IPS-15b (cell line): ENCODE measurements at regions not wholly inside any gene's neighbourhood (a gene's known extent, or its start where the extent isn't known, plus 50 kb on each side); places are given as distances from the start of the nearest gene placed in this dataset.

ENCODE experiments used
- H3K27me3 ChIP-seq: one replicate; pipeline ENCODE4 v1.6.1; 2013; ENCODE audit warnings: low read length; ENCODE audit not compliant: control insufficient read depth, insufficient read depth
- H3K36me3 ChIP-seq: one replicate; pipeline ENCODE4 v1.6.1; 2013; ENCODE audit warnings: low read length; ENCODE audit not compliant: control insufficient read depth, insufficient read depth
- H3K4me1 ChIP-seq: one replicate; pipeline ENCODE4 v1.6.1; 2013; ENCODE audit warnings: mild to moderate bottlenecking, low read length; ENCODE audit not compliant: control insufficient read depth, insufficient read depth
- H3K4me3 ChIP-seq: one replicate; pipeline ENCODE4 v1.5.1; 2013; ENCODE audit warnings: low read depth, low read length
- H3K9ac ChIP-seq: one replicate; pipeline ENCODE4 v1.6.1; 2013; ENCODE audit warnings: low read depth, mild to moderate bottlenecking, low read length
- H3K9me3 ChIP-seq: one replicate; pipeline ENCODE4 v1.6.1; 2013; ENCODE audit warnings: mild to moderate bottlenecking, low read length; ENCODE audit not compliant: control insufficient read depth, insufficient read depth

- no peaks in the 10 kb centered on the region for H3K27me3 ChIP-seq
- no peak overlapping the region for H3K4me3 ChIP-seq
- H3K9ac ChIP-seq: no peak overlapping the region
- H3K9me3 ChIP-seq: no peaks in the 10 kb centered on the region
- no peaks in the 10 kb centered on the region for H3K36me3 ChIP-seq
- H3K4me1 ChIP-seq: no peaks in the 10 kb centered on the region
Observed at GRCh38 chr11:80104191-80104590, 663.4 kb upstream of the TENM4 start.

GRCh38 chr11:80103142-80103859 is 662.5 kb upstream of the TENM4 start:
- Histone ChIP-seq H3K36me3 (no peaks in the 10 kb centered on the region), H3K9ac (no peak overlapping the region), H3K4me3 (no peak overlapping the region), H3K27me3 (no peaks in the 10 kb centered on the region), H3K9me3 (no peaks in the 10 kb centered on the region), H3K4me1 (no peaks in the 10 kb centered on the region)

GRCh38 chr11:80097146-80097545 is 656.3 kb upstream of the TENM4 start:
- H3K36me3 ChIP-seq: no peaks in the 10 kb centered on the region
- no peaks in the 10 kb centered on the region for H3K9me3 ChIP-seq
- H3K4me3 ChIP-seq: no peak overlapping the region
- H3K27me3 ChIP-seq: no peaks in the 10 kb centered on the region
- H3K4me1 ChIP-seq: no peaks in the 10 kb centered on the region
- no peak overlapping the region for H3K9ac ChIP-seq

GRCh38 chr11:80096736-80097135 is 655.9 kb upstream of the TENM4 start:
- no peaks in the 10 kb centered on the region for H3K4me1 ChIP-seq
- H3K36me3 ChIP-seq: no peaks in the 10 kb centered on the region
- H3K9ac ChIP-seq: no peak overlapping the region
- no peak overlapping the region for H3K4me3 ChIP-seq
- no peaks in the 10 kb centered on the region for H3K9me3 ChIP-seq
- H3K27me3 ChIP-seq: no peaks in the 10 kb centered on the region

- H3K27me3 ChIP-seq: no peaks in the 10 kb centered on the region
- no peaks in the 10 kb centered on the region for H3K9me3 ChIP-seq
- H3K4me3 ChIP-seq: no peak overlapping the region
- H3K4me1 ChIP-seq: no peaks in the 10 kb centered on the region
- H3K9ac ChIP-seq: no peak overlapping the region
- no peaks in the 10 kb centered on the region for H3K36me3 ChIP-seq
Observed at GRCh38 chr11:80086496-80087055, 645.7 kb upstream of the TENM4 start.

- no peaks in the 10 kb centered on the region for H3K27me3 ChIP-seq
- no peaks in the 10 kb centered on the region for H3K36me3 ChIP-seq
- H3K4me1 ChIP-seq: no peaks in the 10 kb centered on the region
- H3K4me3 ChIP-seq: no peak overlapping the region
- H3K9ac ChIP-seq: no peak overlapping the region
- H3K9me3 ChIP-seq: no peaks in the 10 kb centered on the region
Observed at GRCh38 chr11:80085563-80085962, 644.7 kb upstream of the TENM4 start.

GRCh38 chr11:80084608-80085007 is 643.8 kb upstream of the TENM4 start:
- no peaks in the 10 kb centered on the region for H3K27me3 ChIP-seq
- H3K9ac ChIP-seq: no peak overlapping the region
- H3K4me3 ChIP-seq: no peak overlapping the region
- no peaks in the 10 kb centered on the region for H3K9me3 ChIP-seq
- H3K36me3 ChIP-seq: no peaks in the 10 kb centered on the region
- H3K4me1 ChIP-seq: no peaks in the 10 kb centered on the region

- Histone ChIP-seq H3K4me1 (no peaks in the 10 kb centered on the region), H3K9ac (no peak overlapping the region), H3K4me3 (no peak overlapping the region), H3K27me3 (no peaks in the 10 kb centered on the region), H3K9me3 (no peaks in the 10 kb centered on the region), H3K36me3 (no peaks in the 10 kb centered on the region)
Observed at GRCh38 chr11:80083531-80083951, 642.7 kb upstream of the TENM4 start.

- no peaks in the 10 kb centered on the region for H3K9me3 ChIP-seq
- H3K4me1 ChIP-seq: no peaks in the 10 kb centered on the region
- H3K27me3 ChIP-seq: no peaks in the 10 kb centered on the region
- H3K9ac ChIP-seq: no peak overlapping the region
- no peaks in the 10 kb centered on the region for H3K36me3 ChIP-seq
- no peak overlapping the region for H3K4me3 ChIP-seq
Observed at GRCh38 chr11:80082406-80082805, 641.6 kb upstream of the TENM4 start.

- H3K4me1 ChIP-seq: no peaks in the 10 kb centered on the region
- H3K9ac ChIP-seq: no peak overlapping the region
- H3K9me3 ChIP-seq: no peaks in the 10 kb centered on the region
- H3K36me3 ChIP-seq: no peaks in the 10 kb centered on the region
- no peak overlapping the region for H3K4me3 ChIP-seq
- H3K27me3 ChIP-seq: no peaks in the 10 kb centered on the region
Observed at GRCh38 chr11:80077113-80077512, 636.3 kb upstream of the TENM4 start.

- H3K36me3 ChIP-seq: no peaks in the 10 kb centered on the region
- no peaks in the 10 kb centered on the region for H3K27me3 ChIP-seq
- H3K9ac ChIP-seq: no peak overlapping the region
- no peak overlapping the region for H3K4me3 ChIP-seq
- H3K9me3 ChIP-seq: no peaks in the 10 kb centered on the region
- H3K4me1 ChIP-seq: no peaks in the 10 kb centered on the region
Observed at GRCh38 chr11:80074837-80075236, 634.0 kb upstream of the TENM4 start.

GRCh38 chr11:80066291-80066690 is 625.5 kb upstream of the TENM4 start:
- Histone ChIP-seq H3K36me3 (no peaks in the 10 kb centered on the region), H3K4me3 (no peak overlapping the region), H3K4me1 (no peaks in the 10 kb centered on the region), H3K9ac (no peak overlapping the region), H3K9me3 (no peaks in the 10 kb centered on the region), H3K27me3 (no peaks in the 10 kb centered on the region)
